Fibroblast of lung (primary cell): ENCODE measurements at regions not wholly inside any gene's neighbourhood (a gene's known extent, or its start where the extent isn't known, plus 50 kb on each side); places are given as distances from the start of the nearest gene placed in this dataset.

Source experiments
- DNase-seq, 2 donors: peaks; one replicate each; pipeline versions ENCODE4 v3.0.0 to v3.0.0-alpha.2; 2010; ENCODE audit warnings: low read depth in 2 of 2
- H2AFZ ChIP-seq: 2 replicates; pipeline ENCODE4 v1.5.1; 2012; ENCODE audit warnings: low read length, control low read depth, inconsistent platforms
- H3K27ac ChIP-seq: 2 replicates; pipeline ENCODE4 v1.5.1; 2011; ENCODE audit warnings: low read length, control low read depth; ENCODE audit not compliant: insufficient read depth
- H3K27me3 ChIP-seq: 2 replicates; pipeline ENCODE4 v1.5.1; 2011; ENCODE audit warnings: mild to moderate bottlenecking, low read length; ENCODE audit not compliant: control insufficient read depth, insufficient read depth
- H3K36me3 ChIP-seq: 2 replicates; pipeline ENCODE4 v1.5.1; 2011; ENCODE audit warnings: low read length; ENCODE audit not compliant: control insufficient read depth, insufficient read depth
- H3K4me1 ChIP-seq: 2 replicates; pipeline ENCODE4 v1.5.1; 2011; ENCODE audit warnings: low read length; ENCODE audit not compliant: control insufficient read depth, insufficient read depth; ENCODE audit errors: extremely low read depth
- H3K4me2 ChIP-seq: 2 replicates; pipeline ENCODE4 v1.5.1; 2011; ENCODE audit warnings: low read length, control low read depth; ENCODE audit not compliant: insufficient read depth; ENCODE audit errors: extremely low read depth
- H3K4me3 ChIP-seq, 4 experiments: fragments of 200-600 bp in 1 of 4; sonication (generic) in 1 of 4; replicated peaks in 1 of 4; 2 replicates each; pipeline ENCODE4 v1.5.1; 2011 to 2016; ENCODE audit warnings: low read length in 4 of 4, low read depth in 3 of 4, mild to moderate bottlenecking in 3 of 4, control low read depth in 2 of 4, inconsistent platforms in 1 of 4, mixed read lengths in 1 of 4; ENCODE audit not compliant: insufficient read depth in 1 of 4; ENCODE audit errors: control extremely low read depth in 1 of 4
- H3K79me2 ChIP-seq: 2 replicates; pipeline ENCODE4 v1.5.1; 2012; ENCODE audit warnings: mild to moderate bottlenecking, low read length, inconsistent platforms; ENCODE audit not compliant: control insufficient read depth, insufficient read depth
- H3K9ac ChIP-seq: 2 replicates; pipeline ENCODE4 v1.5.1; 2011; ENCODE audit warnings: mild to moderate bottlenecking, low read length, control low read depth; ENCODE audit not compliant: insufficient read depth
- H3K9me3 ChIP-seq: 2 replicates; pipeline ENCODE4 v1.5.1; 2012; ENCODE audit warnings: low read depth, low read length; ENCODE audit not compliant: control insufficient read depth, insufficient read depth
- H4K20me1 ChIP-seq: 2 replicates; pipeline ENCODE4 v1.5.1; 2011; ENCODE audit warnings: low read length; ENCODE audit not compliant: control insufficient read depth, insufficient read depth; ENCODE audit errors: extremely low read depth
- EZH2 ChIP-seq: IDR thresholded peaks from 2 replicates; pipeline ENCODE4 v1.5.1; 2012; ENCODE audit warnings: low read length, control low read depth, mild to moderate bottlenecking; ENCODE audit errors: missing control alignments
- TF ChIP-seq, protein P1 (sequence below), 2 donors: IDR thresholded peaks in 1 of 2; conservative IDR thresholded peaks in 1 of 2; 1 replicate in 1 of 2; 2 replicates in 1 of 2; pipeline ENCODE4 v1.5.1; 2011 to 2012; ENCODE audit warnings: low read length in 2 of 2, control low read depth in 1 of 2, inconsistent platforms in 1 of 2, low read depth in 1 of 2, mild to moderate bottlenecking in 1 of 2

DNA sequence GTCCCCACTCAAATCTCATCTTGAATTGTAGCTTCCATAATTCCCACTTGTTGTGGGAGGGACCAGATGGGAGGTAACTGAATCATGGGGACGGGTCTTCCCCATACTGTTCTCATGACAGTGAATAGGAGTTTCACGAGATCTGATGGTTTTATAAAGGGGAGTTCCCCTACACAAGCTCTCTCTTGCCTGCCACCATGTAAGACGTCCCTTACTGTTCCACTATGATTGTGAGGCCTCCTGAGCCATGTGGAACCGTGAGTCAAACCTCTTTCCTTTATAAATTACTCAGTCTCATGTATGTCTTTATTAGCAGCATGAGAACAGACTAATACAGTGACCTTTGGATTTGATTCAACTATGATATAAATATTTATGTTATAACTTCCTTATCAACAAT is 78.0 kb downstream of the CYRIA start:
- Histone ChIP-seq H3K4me3 (no peak overlapping the region), H3K9ac (no peak overlapping the region), H3K27ac (no peak overlapping the region), H3K4me2 (no peak overlapping the region), H3K9me3 (no peaks in the 10 kb centered on the region), H3K27me3 (no peaks in the 10 kb centered on the region), H3K4me1 (no peaks in the 10 kb centered on the region), H3K36me3 (no peaks in the 10 kb centered on the region), H3K79me2 (no peaks in the 10 kb centered on the region), H4K20me1 (no peaks in the 10 kb centered on the region), H2AFZ (no peak overlapping the region)
- no peak for TF ChIP-seq EZH2
- TF ChIP-seq, protein P1, sequence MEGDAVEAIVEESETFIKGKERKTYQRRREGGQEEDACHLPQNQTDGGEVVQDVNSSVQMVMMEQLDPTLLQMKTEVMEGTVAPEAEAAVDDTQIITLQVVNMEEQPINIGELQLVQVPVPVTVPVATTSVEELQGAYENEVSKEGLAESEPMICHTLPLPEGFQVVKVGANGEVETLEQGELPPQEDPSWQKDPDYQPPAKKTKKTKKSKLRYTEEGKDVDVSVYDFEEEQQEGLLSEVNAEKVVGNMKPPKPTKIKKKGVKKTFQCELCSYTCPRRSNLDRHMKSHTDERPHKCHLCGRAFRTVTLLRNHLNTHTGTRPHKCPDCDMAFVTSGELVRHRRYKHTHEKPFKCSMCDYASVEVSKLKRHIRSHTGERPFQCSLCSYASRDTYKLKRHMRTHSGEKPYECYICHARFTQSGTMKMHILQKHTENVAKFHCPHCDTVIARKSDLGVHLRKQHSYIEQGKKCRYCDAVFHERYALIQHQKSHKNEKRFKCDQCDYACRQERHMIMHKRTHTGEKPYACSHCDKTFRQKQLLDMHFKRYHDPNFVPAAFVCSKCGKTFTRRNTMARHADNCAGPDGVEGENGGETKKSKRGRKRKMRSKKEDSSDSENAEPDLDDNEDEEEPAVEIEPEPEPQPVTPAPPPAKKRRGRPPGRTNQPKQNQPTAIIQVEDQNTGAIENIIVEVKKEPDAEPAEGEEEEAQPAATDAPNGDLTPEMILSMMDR (conservative IDR thresholded peaks at IDR 0.05 in 1 of 2, IDR thresholded peaks at IDR 0.05 in 1 of 2; ENCODE audit: low read depth in 1 of 2, low read length in 2 of 2) = no peak
- DNase-seq = no peak

DNA sequence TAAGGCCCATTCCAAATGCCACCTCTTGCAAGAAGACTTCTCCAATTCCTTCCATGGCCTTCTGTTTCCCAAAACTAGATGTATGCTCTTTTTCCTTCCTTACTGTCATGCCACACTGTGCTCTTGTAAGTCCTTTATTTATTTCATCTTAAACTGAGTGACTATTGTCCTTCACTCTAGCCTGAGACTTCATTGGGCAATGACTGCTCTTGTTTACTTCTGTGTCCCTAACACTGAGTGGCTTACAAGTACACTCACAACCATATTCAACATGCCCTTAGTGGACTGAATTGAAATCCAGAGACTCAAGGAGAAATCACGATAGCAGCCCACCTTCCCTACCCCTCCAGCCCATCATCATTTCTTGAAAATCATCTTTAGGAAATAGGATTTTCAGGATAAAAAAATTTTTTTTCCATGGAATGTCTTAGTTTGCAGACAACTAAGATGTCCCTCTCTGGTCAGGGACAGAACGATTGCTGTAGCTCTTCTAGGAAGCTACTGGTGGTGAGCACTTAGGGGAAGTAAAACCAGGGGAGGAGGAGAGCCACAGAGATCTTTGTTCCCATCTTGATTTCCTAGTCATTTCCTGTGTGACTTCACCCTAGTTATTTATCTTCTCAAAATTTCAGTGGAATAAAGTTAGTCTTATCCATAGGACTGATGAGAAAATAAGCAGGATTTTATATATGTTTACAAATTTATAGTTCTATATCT is 80.7 kb downstream of the CYRIA start:
- Histone ChIP-seq H3K4me3 (no peak overlapping the region), H3K79me2 (no peaks in the 10 kb centered on the region), H3K27ac (no peak overlapping the region), H3K9ac (no peak overlapping the region), H2AFZ (no peak overlapping the region), H3K4me1 (no peaks in the 10 kb centered on the region), H3K36me3 (no peaks in the 10 kb centered on the region), H3K4me2 (no peak overlapping the region), H4K20me1 (no peaks in the 10 kb centered on the region), H3K27me3 (no peaks in the 10 kb centered on the region), H3K9me3 (no peaks in the 10 kb centered on the region)
- DNase-seq = no peak
- no peak for TF ChIP-seq EZH2
- TF ChIP-seq, protein P1 (conservative IDR thresholded peaks at IDR 0.05 in 1 of 2, IDR thresholded peaks at IDR 0.05 in 1 of 2; ENCODE audit: low read depth in 1 of 2, low read length in 2 of 2) = no peak

DNA sequence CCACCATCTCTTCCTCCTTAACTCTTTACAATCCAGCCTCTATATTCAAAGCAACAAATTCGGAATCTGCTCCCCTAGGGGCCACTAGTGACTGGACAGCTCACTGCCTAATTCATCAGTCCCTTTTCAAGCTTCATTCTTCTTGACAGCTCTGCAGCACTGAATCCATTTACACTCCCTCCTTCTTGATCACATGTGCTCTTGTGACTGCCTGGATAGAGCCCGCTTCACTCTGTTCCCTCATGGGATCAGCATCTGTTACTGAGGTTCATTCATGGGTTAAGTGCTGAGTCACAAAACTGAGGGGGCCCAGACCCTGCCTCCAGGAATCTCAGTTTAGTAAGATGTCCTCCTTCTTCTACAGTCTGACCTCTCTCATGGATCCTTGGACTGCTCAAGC is 81.5 kb downstream of the CYRIA start:
- H3K36me3 ChIP-seq = no peaks in the 10 kb centered on the region
- DNase-seq = no peak
- no peaks in the 10 kb centered on the region for H3K27me3 ChIP-seq
- H3K9ac ChIP-seq = no peak overlapping the region
- H3K79me2 ChIP-seq = no peaks in the 10 kb centered on the region
- no peak overlapping the region for H3K27ac ChIP-seq
- TF ChIP-seq, protein P1 (conservative IDR thresholded peaks at IDR 0.05 in 1 of 2, IDR thresholded peaks at IDR 0.05 in 1 of 2; ENCODE audit: low read depth in 1 of 2, low read length in 2 of 2) = no peak
- no peak for TF ChIP-seq EZH2
- no peak overlapping the region for H3K4me3 ChIP-seq
- H2AFZ ChIP-seq = no peak overlapping the region
- no peak overlapping the region for H3K4me2 ChIP-seq
- H4K20me1 ChIP-seq = no peaks in the 10 kb centered on the region
- H3K4me1 ChIP-seq = no peaks in the 10 kb centered on the region
- no peaks in the 10 kb centered on the region for H3K9me3 ChIP-seq
